NB4 (cell line): ENCODE measurements at regions not wholly inside any gene's neighbourhood (a gene's known extent, or its start where the extent isn't known, plus 50 kb on each side); places are given as distances from the start of the nearest gene placed in this dataset.

Experiments
- DNase-seq: peaks from one replicate; pipeline ENCODE4 v3.0.0; 2010; ENCODE audit warnings: low read depth
- H3K4me3 ChIP-seq: one replicate; pipeline ENCODE4 v1.5.1; 2011; ENCODE audit warnings: mild to moderate bottlenecking, low read depth, low read length, moderate library complexity
- CTCF ChIP-seq: IDR thresholded peaks from one replicate; pipeline ENCODE4 v1.5.1; 2012; ENCODE audit warnings: low read depth, low read length
- MAX ChIP-seq: IDR thresholded peaks from 2 replicates; pipeline ENCODE4 v1.6.1; 2011; ENCODE audit warnings: low read depth, low read length
- MYC ChIP-seq: IDR thresholded peaks from 2 replicates; pipeline ENCODE4 v1.6.1; 2011; ENCODE audit warnings: low read depth, low read length
- POLR2A ChIP-seq: IDR thresholded peaks from 2 replicates; pipeline ENCODE4 v1.6.1; 2011; ENCODE audit warnings: mild to moderate bottlenecking; ENCODE audit not compliant: insufficient read length; ENCODE audit errors: extremely low read depth

- no peak overlapping the region for H3K4me3 ChIP-seq
- TF ChIP-seq MYC, result no peak
- TF ChIP-seq MAX, result no peak
- no peak for TF ChIP-seq CTCF
- no peak for TF ChIP-seq POLR2A
- no peak for DNase-seq
Measured at GRCh38 chr4:179817317-179817716, 2375.1 kb upstream of the AGA start.

GRCh38 chr4:179823342-179823741, 2381.1 kb upstream of the AGA start:
- H3K4me3 ChIP-seq, result no peak overlapping the region
- no peak for TF ChIP-seq MYC
- TF ChIP-seq POLR2A, result no peak
- no peak for TF ChIP-seq MAX
- TF ChIP-seq CTCF, result no peak
- DNase-seq, result no peak

- H3K4me3 ChIP-seq, result no peak overlapping the region
- no peak for TF ChIP-seq POLR2A
- no peak for TF ChIP-seq MAX
- no peak for TF ChIP-seq MYC
- TF ChIP-seq CTCF, result no peak
Measured at GRCh38 chr4:179831274-179831673, 2389.0 kb upstream of the AGA start.

GRCh38 chr4:179836179-179837075, 2394.2 kb upstream of the AGA start:
- peak; percentile 94 for DNase-seq
- peak overlapping the region; percentile 32 for H3K4me3 ChIP-seq
- TF ChIP-seq CTCF (no peak), MYC (0 out of 2 replicates have a peak, but pooled peaks have one; percentile 45), MAX (peak; percentile 42; the same call in 1 of the 2 replicates), POLR2A (no peak)

More at GRCh38 chr4:179831274-179831673, 2389.0 kb upstream of the AGA start:
- DNase-seq, result no peak

GRCh38 chr4:179843370-179843769, 2399.8 kb upstream of the TENM3 start:
- H3K4me3 ChIP-seq, result no peak overlapping the region
- DNase-seq, result no peak
- TF ChIP-seq CTCF (no peak), POLR2A (no peak), MAX (no peak), MYC (no peak)
